CD1c-positive myeloid dendritic cell (primary cell): ENCODE measurements at regions not wholly inside any gene's neighbourhood (a gene's known extent, or its start where the extent isn't known, plus 50 kb on each side); places are given as distances from the start of the nearest gene placed in this dataset.
A peak's percentile ranks its signal among the peaks of the same experiment; 100 is the strongest.
"Not testable (repeated sequence)": the region's sequence is repeated elsewhere in the genome, so short reads cannot be mapped to it uniquely, and the experiment has no call there.

ENCODE experiments used
- DNase-seq: peaks from one replicate; pipeline ENCODE4 v3.0.0-alpha.2; 2016; ENCODE audit errors: extremely low spot score

DNA sequence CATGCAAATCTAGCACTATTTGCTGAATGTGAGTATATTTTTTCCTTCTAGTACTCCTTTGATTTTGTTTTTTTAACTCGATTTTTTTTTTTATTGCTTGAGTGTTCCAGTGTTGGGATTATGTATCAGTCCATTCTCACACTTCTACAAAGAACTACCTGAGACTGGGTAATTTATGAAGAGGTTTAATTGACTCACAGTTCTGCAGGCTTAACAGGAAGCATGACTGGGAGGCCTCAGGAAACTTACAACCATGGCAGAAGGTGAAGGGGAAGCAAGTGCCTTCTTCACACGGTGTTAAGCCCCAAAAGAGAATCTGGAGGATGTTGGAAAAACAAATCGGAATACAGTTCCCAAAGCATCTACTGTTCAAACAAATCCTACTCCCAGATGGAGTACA lies 69.1 kb downstream of the ZNF518B start:
- DNase-seq = not testable (repeated sequence)

DNA sequence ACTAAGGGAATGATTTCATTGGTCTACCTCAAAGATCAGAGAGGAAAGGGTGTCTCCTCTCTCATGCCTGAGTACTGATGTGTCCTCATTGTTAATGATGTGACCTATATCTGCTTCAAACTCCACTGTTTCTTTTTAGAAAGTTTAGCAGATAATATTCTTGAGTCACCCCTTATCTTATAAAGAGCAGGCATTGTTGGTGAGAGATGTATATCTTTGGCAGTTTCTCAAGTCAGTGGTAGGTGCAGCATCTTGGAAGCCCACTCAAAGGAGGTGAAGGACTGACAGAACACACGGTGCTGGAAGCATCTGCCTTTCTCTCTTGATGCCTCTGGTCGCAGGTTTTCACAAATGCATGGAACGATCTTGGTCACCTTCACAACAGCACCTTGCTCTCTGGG lies 71.2 kb downstream of the ZNF518B start:
- DNase-seq = no peak

DNA sequence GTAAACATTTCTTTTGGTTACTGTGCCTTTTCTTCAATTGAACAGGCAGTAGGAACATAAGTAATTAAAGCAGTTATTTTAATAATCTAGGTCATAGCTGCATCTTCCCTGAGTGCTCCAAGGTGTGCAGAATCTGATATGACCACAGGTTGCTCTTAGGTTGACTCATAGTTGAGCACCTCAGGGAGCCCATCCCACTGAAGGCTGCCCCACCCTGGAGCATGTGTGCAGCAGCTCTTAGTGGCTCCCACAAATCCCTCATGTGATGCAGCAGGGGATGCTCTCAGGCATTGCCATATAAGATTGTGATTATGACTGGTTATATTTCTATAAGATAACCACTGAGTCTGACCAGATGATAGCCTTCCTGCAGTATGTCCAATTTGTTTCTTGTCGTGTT lies 72.3 kb downstream of the ZNF518B start:
- DNase-seq = no peak

DNA sequence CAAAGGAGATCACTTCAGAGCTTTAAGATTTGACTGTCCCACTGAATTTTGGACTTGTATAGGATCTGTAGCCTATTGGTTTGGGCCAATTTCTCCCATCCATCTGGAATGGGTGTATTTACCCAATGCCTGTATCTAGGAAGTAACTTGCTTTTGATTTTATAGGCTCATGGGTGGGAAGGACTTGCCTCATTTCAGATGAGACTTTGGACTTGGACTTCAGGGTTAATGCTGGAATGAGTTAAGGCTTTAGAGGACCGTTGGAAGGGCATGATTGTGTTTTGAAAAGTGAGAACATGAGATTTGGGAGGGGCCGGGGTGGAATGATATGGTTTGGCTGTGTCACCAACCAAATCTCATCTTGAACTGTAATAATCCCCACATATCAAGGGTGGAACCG lies 73.8 kb downstream of the ZNF518B start:
- DNase-seq = no peak

DNA sequence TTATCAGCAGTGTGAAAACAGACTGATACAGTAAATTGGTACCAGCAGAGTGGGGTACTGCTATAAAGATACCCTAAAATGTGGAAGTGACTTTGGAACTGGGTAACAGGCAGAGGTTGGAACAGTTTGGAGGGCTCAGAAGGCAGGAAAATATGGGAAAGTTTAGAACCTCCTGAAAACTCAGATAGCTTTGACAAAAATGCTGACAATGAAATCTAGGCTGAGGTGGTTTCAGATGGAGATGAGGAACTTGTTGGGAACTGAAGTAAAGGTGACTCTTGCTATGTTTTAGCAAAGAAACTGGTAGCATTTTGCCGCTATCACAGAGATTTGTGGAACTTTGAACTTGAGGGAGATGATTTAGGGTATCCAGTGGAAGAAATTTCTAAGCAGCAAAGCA lies 75.1 kb downstream of the ZNF518B start:
- not testable (repeated sequence) for DNase-seq

DNA sequence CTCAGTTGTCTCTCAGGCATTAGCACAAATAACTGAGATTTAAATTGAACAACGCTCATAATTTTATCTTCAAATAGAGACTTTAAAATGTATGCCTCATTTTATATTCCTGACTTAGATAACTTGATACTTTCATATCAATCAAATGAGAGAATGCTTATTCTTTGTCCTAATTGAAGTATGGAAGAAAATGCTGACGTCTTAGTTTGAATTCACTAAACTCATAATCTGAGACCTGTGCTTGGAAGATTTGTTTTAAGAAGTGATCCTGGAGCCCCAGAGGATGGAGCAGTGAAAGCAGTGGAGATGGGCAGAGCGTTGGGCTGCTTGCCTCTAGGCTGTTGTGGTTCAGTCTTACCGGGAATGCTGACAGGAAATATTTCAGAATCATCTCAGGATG lies 76.1 kb downstream of the ZNF518B start:
- no peak for DNase-seq

DNA sequence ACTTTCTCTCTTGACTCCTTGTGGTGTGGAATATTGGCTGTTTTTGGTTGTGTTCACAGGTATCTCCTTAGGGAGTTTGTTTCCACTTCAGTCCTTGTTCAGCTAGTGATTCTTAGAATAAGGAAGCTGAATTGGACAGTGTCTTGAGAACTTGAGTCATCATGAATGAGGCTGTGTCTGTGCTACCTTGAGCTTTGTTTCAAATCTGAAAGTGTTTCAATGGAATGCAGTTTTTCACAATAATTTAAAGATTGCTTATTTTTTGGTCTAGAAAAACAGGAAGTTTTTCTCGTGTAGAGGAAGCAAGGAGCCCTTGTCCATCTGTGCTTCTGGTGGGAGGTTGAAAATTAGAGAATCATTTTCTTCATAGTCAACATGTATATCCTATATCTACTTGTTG lies 76.5 kb downstream of the ZNF518B start:
- DNase-seq = peak; percentile 18

DNA sequence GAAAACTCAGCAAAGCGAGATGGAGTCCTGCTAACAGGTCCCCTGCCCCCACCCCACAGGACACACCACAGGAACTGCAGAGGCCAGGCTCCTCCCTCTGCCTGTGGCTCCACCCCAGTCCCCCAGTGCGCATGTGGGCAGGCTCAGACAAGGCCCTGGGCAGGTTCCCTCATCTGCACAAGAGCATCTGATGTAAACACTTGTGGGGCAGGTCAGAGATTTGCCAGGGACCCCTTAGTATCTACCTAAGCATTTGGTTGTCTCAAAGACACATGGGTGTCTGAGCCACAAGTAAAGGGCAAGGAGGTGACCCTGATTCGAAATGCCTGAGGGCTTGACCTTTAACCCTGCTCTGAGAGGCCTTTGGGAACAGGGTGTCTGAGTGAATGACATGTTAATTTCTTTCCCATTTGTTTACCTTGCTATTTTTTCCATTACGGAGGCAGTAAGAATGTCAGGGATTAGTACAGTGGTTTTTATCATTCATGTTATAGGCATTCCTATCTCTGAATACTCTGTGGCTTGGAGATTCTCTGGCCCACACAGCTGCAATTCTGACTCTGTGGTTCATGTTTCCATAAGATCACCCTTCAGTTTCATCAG lies 85.3 kb downstream of the ZNF518B start:
- DNase-seq = no peak

DNA sequence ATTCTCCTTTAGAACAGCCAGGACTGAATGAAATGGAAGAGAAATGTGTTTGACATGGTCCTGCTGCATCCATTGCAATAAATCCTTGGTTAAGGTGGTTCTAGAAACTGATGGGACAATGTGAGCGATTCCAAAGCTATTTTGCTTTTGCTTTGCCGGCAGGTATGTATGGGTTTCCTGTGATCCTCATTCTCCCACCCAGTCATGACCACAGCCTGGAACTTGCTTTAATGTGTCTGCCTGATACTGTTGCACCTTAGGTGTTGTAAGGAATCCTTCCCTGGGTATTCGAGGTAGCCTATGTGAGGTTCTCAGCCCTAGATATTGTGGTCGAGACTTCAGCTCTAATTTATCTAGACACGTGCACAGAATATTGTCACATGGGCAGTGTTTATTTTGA lies 86.1 kb downstream of the ZNF518B start:
- no peak for DNase-seq

DNA sequence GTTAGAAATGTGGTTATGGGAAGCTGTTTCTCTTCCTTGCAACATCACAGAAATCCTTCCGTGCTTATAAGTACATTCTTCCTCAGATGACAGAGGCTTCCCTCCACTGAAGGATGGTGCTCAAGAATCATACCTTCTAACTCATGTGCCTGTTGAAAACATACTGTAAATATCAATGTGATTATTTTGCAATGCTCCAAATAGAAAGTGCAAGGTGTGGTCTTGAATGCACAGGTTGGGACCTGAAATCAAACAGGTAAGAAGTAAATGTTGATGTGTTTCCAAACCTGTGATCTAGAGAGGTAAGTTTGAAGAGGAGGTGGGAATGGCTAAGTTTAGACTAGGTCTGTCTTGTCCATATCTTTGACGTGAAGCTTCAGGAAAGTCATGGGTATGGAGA lies 87.7 kb downstream of the ZNF518B start:
- DNase-seq = no peak

DNA sequence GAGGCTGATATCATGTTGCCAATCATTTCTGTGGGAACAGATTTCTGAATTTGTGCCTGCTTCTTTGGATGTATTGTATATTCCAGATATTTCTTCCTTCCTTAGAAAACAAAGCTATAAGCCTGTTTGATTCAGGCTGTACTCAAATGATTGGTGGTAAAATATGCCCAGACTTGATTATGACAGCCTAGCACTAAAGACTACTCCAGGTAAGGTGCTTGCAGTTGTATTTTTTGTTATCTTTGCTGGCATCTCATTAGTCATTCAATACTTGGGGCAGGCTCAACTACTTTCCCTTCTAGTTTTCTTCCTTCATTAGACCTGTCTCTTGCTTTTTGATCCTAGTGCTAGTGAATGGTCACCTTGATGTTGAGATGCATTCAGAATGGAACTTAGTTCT lies 90.6 kb downstream of the ZNF518B start:
- no peak for DNase-seq

DNA sequence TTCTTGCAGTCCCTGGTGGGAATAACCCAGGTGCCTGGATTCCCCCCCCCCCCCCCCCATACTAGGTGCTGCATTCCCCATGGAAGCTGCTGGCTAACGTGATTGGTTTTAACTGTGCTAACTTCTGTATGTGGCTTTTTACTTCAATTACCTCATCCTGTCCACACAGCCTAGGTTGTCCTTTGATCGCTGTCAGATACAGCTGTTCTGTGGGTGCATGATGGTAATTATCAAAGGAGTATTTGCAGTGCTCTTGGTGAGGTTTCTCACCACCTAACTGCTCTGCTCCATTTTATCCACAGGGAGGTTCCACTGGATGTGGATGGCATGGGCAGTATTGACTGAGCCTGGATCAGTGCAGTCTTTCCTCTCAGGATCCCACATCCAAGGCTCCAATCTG lies 93.0 kb downstream of the ZNF518B start:
- DNase-seq = no peak

DNA sequence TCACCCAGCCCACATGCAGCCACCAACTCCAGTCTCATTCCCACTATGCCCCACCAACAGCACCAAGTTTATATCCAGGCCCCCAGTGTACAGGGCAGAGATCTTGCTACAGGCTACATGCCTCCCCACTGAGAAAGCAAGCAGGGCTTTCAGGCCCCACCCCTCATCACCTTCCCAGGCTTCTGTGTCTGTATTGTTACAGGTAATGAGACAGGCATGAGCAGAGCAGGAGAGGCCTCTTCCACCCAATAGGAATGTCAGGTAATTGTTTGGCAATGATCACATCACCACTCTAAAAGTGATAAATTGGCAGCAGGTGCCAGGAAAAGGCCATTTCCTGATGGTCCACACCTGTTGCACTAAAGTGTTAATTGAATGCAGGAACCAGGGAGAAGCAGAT lies 102.5 kb downstream of the ZNF518B start:
- no peak for DNase-seq

DNA sequence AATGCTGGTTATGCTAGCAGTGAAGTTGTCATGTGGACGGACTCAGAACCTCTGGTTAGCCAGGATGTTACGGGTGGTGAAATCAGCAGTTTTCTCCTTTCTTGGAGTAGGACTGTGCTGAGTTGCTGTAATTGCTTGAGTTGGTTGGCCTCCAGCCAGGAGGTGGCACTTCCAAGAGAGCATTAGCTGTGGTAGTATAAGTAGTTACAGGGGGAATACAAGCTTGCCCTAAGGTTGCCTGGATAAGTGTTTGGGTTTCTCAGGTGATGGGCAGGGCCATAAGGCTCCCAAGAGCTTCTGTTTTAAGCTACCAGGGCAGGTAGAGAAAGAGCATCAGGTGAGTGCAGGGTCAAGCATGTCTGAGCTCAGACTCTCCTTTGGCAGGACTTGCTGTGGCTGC lies 103.0 kb downstream of the ZNF518B start:
- no peak for DNase-seq

DNA sequence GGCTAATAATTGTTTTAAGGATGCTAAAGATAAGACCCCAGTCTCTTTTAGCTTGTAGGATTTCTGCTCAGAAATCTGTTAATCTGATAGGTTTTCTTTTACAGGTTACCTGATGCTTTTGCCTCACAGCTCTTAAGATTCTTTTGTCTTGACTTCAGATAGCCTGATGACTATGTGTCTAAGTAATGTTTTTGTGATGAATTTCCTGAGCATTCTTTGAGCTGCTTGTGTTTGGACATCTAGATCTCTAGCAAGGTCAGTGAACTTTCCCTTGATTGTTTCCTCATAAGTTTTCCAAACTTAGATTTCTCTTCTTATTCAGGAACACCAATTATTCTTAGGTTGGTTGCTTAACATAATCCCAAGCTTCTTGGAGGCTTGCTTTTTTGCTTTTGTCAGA lies 104.1 kb downstream of the ZNF518B start:
- no peak for DNase-seq

DNA sequence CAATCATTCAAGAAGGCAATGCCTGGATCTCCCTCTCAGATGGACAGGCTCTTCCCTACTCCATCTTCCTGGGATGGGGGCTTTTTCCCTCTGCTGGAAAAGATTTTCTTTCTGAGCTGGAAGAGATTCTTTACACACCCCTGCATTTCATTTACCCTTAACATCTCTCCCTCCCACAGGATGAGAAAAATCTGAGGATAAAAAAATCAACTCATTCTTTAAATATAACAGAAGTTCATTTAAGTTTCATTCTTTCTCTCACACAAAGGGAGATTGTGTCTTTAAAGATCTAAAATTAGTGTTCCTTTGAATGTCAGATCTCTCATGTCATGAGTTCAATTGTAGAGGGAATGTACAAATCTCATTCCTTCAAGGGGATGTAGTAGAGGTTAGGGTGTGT lies 109.0 kb downstream of the ZNF518B start:
- no peak for DNase-seq

DNA sequence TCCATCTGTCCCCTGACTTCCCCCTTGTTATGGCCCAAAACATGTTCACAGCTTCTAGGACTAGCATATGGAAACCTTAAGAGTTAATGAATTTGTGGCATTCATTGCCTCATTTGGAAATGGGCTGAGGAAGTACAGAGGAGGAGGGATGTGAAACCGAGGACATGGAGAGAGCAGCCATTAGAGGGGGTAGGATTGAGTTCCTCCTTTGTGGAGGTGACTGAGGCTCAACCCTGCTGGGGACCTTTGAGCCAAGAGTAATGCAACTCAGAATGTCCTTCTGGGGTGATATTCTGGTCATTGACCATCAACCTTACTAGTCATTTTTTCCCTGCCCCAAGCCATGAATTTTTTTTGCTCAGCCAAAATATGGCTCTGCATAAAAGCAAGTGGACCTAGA lies 109.4 kb downstream of the ZNF518B start:
- DNase-seq = peak; percentile 35

DNA sequence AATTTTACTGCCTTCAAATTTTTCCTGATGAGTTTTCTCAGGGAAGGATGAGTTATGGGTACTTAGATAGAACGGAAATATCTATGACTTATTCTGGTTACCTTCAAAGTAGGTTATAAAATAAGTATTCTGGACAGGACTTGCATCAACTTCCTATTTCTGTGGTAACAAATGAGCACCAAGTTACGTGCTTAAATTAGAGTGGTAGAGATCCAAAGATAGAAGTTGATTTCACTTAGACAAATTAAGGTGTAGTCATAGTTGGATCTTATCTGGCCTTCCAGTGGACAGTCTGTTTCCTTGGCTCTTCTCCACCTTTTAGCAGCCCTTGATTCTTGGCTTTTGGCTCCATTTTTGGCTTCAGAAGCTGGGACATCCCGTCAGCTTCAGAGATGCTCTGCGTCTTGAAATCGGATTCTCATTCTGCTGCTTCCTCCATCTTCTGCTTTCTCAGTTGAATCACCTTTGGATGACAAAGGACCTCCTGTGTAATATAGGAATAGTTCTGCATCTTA lies 109.9 kb downstream of the ZNF518B start:
- no peak for DNase-seq

DNA sequence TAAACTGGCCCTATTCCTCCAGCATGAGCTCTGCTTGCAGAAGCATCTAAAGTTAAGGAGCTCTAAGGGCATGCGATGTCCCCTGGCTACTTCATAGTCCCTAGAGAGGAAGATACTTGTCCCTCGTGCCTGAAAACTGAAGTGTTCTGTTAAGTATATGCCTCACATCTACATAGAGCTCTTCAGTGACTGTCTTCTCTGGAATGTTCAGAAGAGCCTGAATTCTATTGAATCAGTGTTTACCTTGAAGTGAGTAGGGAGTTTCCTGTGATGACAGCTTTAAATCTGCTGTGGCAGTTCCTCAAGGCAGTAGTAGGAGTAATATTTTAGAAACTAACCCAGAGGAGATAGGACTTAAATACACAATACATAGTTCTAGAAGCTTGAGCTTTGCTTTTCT lies 111.2 kb downstream of the ZNF518B start:
- DNase-seq = no peak

DNA sequence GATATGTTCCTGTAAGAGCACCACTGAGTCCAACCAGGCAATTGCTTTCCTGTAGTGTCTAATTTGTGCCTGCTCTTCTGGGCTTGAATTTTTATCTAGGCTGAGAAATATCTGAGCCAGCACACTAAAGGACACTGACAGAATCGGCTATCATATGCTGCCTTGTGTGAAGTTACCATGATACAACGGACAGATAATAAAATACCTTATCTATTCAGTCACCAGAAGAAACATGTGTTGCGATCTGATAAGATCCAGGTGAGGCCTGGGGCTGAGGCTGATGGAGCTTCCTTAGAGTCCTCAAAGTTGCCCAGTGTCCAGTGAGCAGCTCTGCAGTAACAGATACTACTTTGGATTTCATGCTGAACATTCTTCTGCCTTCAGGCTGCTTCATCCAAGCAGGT lies 111.8 kb downstream of the ZNF518B start:
- no peak for DNase-seq

DNA sequence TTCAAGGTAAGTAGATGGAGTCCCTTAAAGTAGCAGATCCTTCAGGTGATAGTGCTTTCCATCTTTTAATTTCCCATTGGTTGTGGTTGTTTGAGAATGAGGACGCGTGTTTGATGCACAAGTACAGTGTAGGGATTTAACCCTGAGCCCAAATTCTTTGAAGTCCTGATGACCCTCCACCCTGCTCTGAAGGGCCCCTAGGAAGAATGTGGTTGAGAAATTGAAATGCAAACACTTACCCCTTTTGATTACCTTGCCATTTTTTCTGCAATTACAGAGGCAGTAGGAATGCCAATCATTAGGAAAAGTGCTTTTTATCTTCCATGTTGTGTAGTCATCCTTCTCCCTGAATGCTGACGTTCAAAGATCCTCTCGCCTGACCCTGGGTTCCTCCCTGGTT lies 112.4 kb downstream of the ZNF518B start:
- DNase-seq = no peak

DNA sequence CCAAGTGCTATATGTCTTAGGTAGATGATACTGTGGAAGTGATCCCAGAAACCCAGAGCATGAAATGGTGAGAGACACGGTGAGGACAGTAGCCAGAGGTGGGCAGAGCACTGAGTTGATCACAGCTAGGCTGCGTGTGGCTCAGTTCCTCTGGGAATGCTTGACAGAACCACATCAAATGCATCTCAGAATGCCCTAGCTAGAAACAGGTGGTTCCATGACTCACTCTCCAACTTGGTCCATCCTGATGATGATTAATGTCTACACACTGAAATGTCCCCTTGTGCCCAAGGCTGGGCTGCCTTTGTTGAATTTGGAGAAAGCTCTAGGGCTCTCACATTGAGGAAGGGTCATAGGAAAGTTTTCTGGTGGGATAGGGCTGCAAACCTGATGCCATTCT lies 113.6 kb downstream of the ZNF518B start:
- no peak for DNase-seq

DNA sequence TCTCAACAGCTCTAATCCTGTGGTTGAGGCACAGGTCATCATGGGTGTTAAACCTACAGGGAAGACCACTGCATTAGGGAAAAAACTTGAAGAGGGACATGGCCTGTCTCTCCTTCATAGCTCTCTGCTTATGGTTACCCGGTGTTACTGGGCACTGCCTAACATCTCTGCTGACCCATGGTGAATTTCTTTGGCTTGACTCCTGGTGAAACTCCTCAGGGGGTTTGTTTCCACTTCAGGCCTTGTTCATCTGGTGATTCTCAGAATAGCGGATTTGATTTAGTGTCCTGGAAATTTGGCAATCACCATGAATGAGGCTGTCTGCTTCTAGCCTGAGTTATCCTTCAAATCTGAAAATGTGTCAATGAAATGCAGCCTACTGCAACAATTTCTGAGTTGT lies 114.4 kb downstream of the ZNF518B start:
- no peak for DNase-seq

DNA sequence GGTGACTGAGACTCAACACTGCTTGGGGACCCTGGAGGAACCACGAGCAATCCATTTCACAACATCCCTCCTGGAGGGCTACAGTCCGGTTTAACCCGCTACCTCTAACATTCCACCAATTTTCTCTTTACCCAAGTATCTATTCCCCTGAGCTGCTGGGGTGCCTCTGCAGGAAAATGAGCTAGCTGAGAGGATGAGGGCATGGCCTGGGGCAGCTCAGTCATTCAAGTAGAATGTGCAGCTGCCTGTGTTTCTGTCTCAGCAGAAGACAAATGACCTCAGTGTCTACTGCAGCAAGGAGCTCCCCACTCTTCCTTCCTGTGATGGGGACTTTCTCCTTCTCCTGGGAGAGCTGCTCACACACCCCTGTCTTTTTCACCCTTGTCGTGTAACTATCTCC lies 120.8 kb downstream of the ZNF518B start:
- no peak for DNase-seq
